Nephron (organoid): ENCODE measurements at regions not wholly inside any gene's neighbourhood (a gene's known extent, or its start where the extent isn't known, plus 50 kb on each side); places are given as distances from the start of the nearest gene placed in this dataset.

Source experiments
- H3K27ac Mint-ChIP-seq, 3 experiments: 2 replicates each; pipeline ENCODE4 v1.8.0; 2020; ENCODE audit warnings: mixed read lengths in 3 of 3, mild to moderate bottlenecking in 2 of 3, moderate library complexity in 1 of 3
- H3K27me3 Mint-ChIP-seq: 2 replicates; pipeline ENCODE4 v1.8.0; 2021; ENCODE audit warnings: low read depth, mild to moderate bottlenecking, moderate library complexity, mixed read lengths
- H3K36me3 Mint-ChIP-seq: 2 replicates; pipeline ENCODE4 v1.8.0; 2020; ENCODE audit warnings: low read depth, mixed read lengths
- H3K4me1 Mint-ChIP-seq: 2 replicates; pipeline ENCODE4 v1.8.0; 2020; ENCODE audit warnings: mixed read lengths
- H3K4me3 Mint-ChIP-seq, 3 experiments: 2 replicates each; pipeline ENCODE4 v1.8.0; 2020; ENCODE audit warnings: mild to moderate bottlenecking in 3 of 3, mixed read lengths in 3 of 3, moderate library complexity in 2 of 3
- H3K9me3 Mint-ChIP-seq: 2 replicates; pipeline ENCODE4 v1.8.0; 2020; ENCODE audit warnings: mixed read lengths
- TF ChIP-seq, protein P1 (sequence below), 3 experiments: fragments of 200-600 bp; sonication (generic); IDR thresholded peaks; one replicate each; pipeline ENCODE4 v1.5.0; 2021; ENCODE audit warnings: antibody characterized with exemption in 3 of 3; ENCODE audit not compliant: unreplicated experiment in 3 of 3

DNA sequence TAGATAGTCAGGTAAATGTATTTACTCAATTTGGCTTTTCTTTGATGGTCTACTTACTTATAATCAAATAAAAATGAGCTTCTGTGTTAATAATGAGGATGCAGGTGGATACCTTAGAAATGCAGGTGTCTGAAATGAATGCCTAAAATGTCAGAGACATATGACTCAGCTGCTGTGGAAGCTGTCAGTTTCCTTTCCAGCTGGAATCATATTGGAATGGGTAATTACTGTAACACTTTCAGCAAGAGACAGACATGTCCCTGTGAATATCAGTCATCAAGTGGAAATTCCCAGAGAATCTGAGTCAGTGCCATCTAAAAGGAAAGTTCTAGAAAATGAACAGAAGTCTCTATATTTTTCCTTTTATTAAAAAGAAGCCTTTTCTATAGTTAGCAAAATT is 783.0 kb upstream of the AADAT start:
- Mint-ChIP-seq H3K4me3 (no peak overlapping the region), H3K27ac (no peak overlapping the region), H3K27me3 (peaks cover 4% of the 10 kb centered on the region), H3K36me3 (no peaks in the 10 kb centered on the region), H3K9me3 (no peaks in the 10 kb centered on the region), H3K4me1 (no peaks in the 10 kb centered on the region)
- TF ChIP-seq, protein P1, sequence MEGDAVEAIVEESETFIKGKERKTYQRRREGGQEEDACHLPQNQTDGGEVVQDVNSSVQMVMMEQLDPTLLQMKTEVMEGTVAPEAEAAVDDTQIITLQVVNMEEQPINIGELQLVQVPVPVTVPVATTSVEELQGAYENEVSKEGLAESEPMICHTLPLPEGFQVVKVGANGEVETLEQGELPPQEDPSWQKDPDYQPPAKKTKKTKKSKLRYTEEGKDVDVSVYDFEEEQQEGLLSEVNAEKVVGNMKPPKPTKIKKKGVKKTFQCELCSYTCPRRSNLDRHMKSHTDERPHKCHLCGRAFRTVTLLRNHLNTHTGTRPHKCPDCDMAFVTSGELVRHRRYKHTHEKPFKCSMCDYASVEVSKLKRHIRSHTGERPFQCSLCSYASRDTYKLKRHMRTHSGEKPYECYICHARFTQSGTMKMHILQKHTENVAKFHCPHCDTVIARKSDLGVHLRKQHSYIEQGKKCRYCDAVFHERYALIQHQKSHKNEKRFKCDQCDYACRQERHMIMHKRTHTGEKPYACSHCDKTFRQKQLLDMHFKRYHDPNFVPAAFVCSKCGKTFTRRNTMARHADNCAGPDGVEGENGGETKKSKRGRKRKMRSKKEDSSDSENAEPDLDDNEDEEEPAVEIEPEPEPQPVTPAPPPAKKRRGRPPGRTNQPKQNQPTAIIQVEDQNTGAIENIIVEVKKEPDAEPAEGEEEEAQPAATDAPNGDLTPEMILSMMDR (IDR thresholded peaks at IDR 0.05; ENCODE audit: unreplicated experiment in 3 of 3), result no peak

DNA sequence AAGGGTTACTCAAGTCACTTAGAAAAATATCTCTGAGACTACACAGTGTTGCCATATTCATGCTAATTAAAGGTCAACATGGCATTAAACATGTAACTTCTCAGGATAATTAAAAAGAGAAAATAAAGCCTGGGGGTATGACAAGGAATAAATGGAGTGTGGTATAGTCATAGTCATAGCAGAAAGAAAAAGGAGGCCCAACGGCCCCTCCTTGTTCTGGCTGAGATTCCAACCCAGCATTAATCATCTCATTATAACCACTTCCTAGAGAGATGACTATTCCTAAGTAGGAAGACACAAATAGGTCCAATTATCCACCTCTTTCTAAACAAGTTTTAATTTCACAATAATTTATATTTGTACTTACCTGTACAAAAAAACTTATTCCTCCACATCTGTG is 778.4 kb upstream of the AADAT start:
- peaks cover 4% of the 10 kb centered on the region for H3K27me3 Mint-ChIP-seq
- H3K36me3 Mint-ChIP-seq, result no peaks in the 10 kb centered on the region
- H3K9me3 Mint-ChIP-seq, result no peaks in the 10 kb centered on the region
- H3K27ac Mint-ChIP-seq, result no peak overlapping the region
- TF ChIP-seq, protein P1 (IDR thresholded peaks at IDR 0.05; ENCODE audit: unreplicated experiment in 3 of 3), result no peak
- H3K4me1 Mint-ChIP-seq, result no peaks in the 10 kb centered on the region
- no peak overlapping the region for H3K4me3 Mint-ChIP-seq

DNA sequence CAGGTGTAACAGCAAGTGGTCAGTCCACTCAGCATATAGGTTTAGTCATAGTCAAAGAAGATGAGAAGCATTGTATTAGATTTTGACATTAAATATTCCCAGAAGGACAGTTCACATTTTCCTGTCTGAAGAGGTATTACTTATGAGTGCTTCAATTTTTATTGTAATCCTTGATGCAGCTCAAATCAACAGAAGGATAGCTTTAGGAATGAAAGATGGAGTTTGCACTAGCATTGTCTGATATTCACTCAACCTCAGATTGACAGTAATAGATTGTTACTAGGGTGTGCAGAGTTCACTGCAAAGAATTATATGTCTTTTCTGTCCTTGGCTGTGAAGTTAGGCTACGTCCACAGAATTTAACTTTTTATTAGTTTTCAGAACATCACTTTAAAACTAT is 764.3 kb upstream of the AADAT start:
- Mint-ChIP-seq H3K27ac (no peak overlapping the region), H3K4me3 (no peak overlapping the region), H3K9me3 (no peaks in the 10 kb centered on the region), H3K4me1 (no peaks in the 10 kb centered on the region), H3K27me3 (peaks cover 3% of the 10 kb centered on the region), H3K36me3 (no peaks in the 10 kb centered on the region)
- TF ChIP-seq, protein P1 (IDR thresholded peaks at IDR 0.05; ENCODE audit: unreplicated experiment in 3 of 3), result no peak

DNA sequence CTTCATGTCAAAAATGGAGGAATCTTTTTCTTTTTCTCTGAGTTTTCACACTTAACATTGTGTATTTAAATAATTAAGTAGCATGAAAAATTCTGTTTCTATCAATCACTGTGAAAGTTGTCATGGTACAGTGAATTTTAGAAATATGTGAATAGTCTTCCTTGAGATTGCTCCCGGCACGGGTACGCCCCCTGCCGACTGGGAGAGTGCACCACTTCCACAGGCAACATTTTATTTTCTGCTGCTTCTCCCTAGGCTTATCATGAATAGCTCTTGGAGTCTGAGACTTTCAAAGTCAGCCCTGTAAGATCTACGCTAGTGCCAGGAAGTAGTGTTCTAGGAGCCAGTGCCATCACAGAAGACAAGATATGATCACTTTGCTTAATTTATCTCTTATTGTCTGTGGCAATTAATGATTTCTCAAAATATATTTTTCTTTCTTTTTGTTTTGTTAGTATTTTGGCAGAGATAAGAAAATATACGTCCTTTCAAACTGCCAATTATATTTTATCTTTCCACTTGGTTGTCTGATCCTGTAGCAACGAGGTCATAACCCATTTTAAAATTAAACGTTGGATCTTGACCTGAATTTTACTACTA is 763.8 kb upstream of the AADAT start:
- Mint-ChIP-seq H3K4me3 (no peak overlapping the region), H3K36me3 (no peaks in the 10 kb centered on the region), H3K9me3 (no peaks in the 10 kb centered on the region), H3K27me3 (peaks cover 3% of the 10 kb centered on the region), H3K4me1 (no peaks in the 10 kb centered on the region), H3K27ac (no peak overlapping the region)
- TF ChIP-seq, protein P1 (IDR thresholded peaks at IDR 0.05; ENCODE audit: unreplicated experiment in 3 of 3), result peak; percentile 68 to 79 (median 72)

DNA sequence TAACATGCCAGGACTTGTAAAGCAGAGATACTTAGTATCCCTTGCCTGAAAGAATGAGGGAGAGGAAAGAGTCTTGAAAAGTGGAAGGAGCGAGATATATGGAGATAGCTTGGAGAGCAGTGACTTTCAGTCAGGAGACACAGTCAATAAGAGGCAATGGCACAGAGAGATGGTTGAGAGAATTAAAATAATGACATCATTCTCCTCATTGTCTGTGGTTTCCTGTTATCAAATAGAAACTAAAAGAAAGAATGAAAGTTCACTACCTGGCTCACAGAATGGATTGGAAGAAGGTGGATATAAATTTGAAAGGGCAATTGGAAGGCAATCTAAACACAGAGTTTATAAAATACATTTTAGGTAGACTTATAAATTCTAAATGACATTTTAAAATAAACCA is 760.2 kb upstream of the AADAT start:
- H3K9me3 Mint-ChIP-seq, result no peaks in the 10 kb centered on the region
- no peak overlapping the region for H3K4me3 Mint-ChIP-seq
- peaks cover 3% of the 10 kb centered on the region for H3K27me3 Mint-ChIP-seq
- TF ChIP-seq, protein P1 (IDR thresholded peaks at IDR 0.05; ENCODE audit: unreplicated experiment in 3 of 3), result no peak
- H3K36me3 Mint-ChIP-seq, result no peaks in the 10 kb centered on the region
- no peak overlapping the region for H3K27ac Mint-ChIP-seq
- no peaks in the 10 kb centered on the region for H3K4me1 Mint-ChIP-seq

DNA sequence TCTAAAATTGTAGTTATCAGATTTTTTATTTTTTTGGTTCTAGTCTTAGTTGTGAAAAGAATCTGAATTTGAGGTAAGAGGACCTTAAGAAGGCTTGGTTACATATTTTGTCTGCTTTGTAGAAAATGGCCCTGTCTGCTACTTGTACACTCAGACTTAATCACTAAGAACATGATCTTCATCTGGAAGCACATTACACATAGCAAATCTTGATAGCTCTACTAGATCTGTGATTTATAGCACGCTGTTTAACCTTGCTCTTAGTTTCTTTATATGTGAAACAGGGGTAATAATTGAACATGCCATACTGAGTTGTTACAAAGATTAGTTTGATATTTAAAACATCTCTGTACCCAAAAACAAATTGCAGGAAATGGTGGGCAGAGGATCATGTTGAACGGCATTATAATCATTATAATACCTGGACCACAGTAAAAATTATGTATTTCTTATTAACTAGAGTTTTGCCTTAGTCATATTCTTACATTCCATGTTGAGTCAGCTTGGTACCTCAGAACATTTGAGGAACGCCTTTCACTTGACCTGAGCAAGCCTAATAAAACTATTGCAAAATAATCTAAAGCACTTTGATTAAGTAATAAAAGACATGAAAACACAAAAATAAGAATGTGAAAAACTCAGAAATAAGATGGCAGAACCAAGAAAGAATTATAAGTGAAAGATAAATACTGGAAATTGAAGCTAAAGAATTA is 738.0 kb upstream of the AADAT start:
- Mint-ChIP-seq H3K9me3 (no peaks in the 10 kb centered on the region), H3K36me3 (no peaks in the 10 kb centered on the region), H3K27ac (no peak overlapping the region), H3K27me3 (no peaks in the 10 kb centered on the region), H3K4me1 (no peaks in the 10 kb centered on the region), H3K4me3 (no peak overlapping the region)
- TF ChIP-seq, protein P1 (IDR thresholded peaks at IDR 0.05; ENCODE audit: unreplicated experiment in 3 of 3), result no peak
